Effector memory CD8-positive, alpha-beta T cell (primary cell): ENCODE measurements at regions not wholly inside any gene's neighbourhood (a gene's known extent, or its start where the extent isn't known, plus 50 kb on each side); places are given as distances from the start of the nearest gene placed in this dataset.

Experiments
- ATAC-seq: fragments of 150-1000 bp; cut with Tn5 transposase; replicated peaks from 2 replicates; pipeline ENCODE4 v1.10.0; 2021; ENCODE audit warnings: mild to moderate bottlenecking, moderate library complexity
- DNase-seq, 3 experiments: peaks; one replicate each; pipeline ENCODE4 v3.0.0; 2021
- H3K27ac Mint-ChIP-seq, 2 donors: one replicate each; pipeline ENCODE4 v1.8.0; 2022; ENCODE audit warnings: mild to moderate bottlenecking in 2 of 2, mixed read lengths in 2 of 2, moderate library complexity in 2 of 2
- H3K27me3 Mint-ChIP-seq, 2 donors: one replicate each; pipeline ENCODE4 v1.8.0; 2022; ENCODE audit warnings: mixed read lengths in 2 of 2
- H3K36me3 Mint-ChIP-seq: one replicate; pipeline ENCODE4 v1.8.0; 2022; ENCODE audit warnings: mild to moderate bottlenecking, moderate library complexity, mixed read lengths; ENCODE audit not compliant: insufficient read depth
- H3K4me1 Mint-ChIP-seq, 2 donors: one replicate each; pipeline ENCODE4 v1.8.0; 2022; ENCODE audit warnings: low read depth in 2 of 2, mixed read lengths in 2 of 2
- H3K4me3 Mint-ChIP-seq, 2 donors: one replicate each; pipeline ENCODE4 v1.8.0; 2022; ENCODE audit warnings: mild to moderate bottlenecking in 2 of 2, mixed read lengths in 2 of 2, moderate library complexity in 2 of 2
- H3K9me3 Mint-ChIP-seq, 2 donors: one replicate each; pipeline ENCODE4 v1.8.0; 2022; ENCODE audit warnings: mixed read lengths in 2 of 2

GRCh38 chr13:75049735-75050335, 432.1 kb downstream of the TBC1D4 start:
- Mint-ChIP-seq H3K36me3 (no peaks in the 10 kb centered on the region), H3K4me1 (no peaks in the 10 kb centered on the region), H3K27ac (no peak overlapping the region), H3K4me3 (no peak overlapping the region), H3K9me3 (no peaks in the 10 kb centered on the region), H3K27me3 (peaks cover 2 to 12% of the 10 kb centered on the region in 2 donors)
- DNase-seq (no peak), ATAC-seq (no peak)

- DNase-seq (no peak), ATAC-seq (no peak)
- Mint-ChIP-seq H3K36me3 (no peaks in the 10 kb centered on the region), H3K27ac (no peak overlapping the region), H3K4me3 (no peak overlapping the region), H3K9me3 (peaks cover 0 to 2% of the 10 kb centered on the region in 2 donors), H3K4me1 (no peaks in the 10 kb centered on the region), H3K27me3 (peaks cover 0 to 6% of the 10 kb centered on the region in 2 donors)
These were observed 439.2 kb downstream of the TBC1D4 start for GRCh38 chr13:75042807-75043206.

GRCh38 chr13:75038393-75039113, 443.4 kb downstream of the TBC1D4 start:
- Mint-ChIP-seq H3K27ac (no peak overlapping the region), H3K4me3 (no peak overlapping the region), H3K9me3 (peaks cover 0 to 7% of the 10 kb centered on the region in 2 donors), H3K36me3 (no peaks in the 10 kb centered on the region), H3K27me3 (peaks cover 0 to 15% of the 10 kb centered on the region in 2 donors), H3K4me1 (no peaks in the 10 kb centered on the region)
- DNase-seq (no peak), ATAC-seq (no peak)

GRCh38 chr13:75025956-75026355, 456.0 kb downstream of the TBC1D4 start:
- H3K4me3 Mint-ChIP-seq, result no peak overlapping the region
- no peak overlapping the region for H3K27ac Mint-ChIP-seq
- H3K9me3 Mint-ChIP-seq, result peaks cover 0 to 2% of the 10 kb centered on the region in 2 donors
- H3K4me1 Mint-ChIP-seq, result no peaks in the 10 kb centered on the region
- DNase-seq (no peak), ATAC-seq (no peak)
- H3K27me3 Mint-ChIP-seq, result no peaks in the 10 kb centered on the region
- H3K36me3 Mint-ChIP-seq, result no peaks in the 10 kb centered on the region

- Mint-ChIP-seq H3K9me3 (peaks cover 0 to 2% of the 10 kb centered on the region in 2 donors), H3K27me3 (no peaks in the 10 kb centered on the region), H3K4me1 (no peaks in the 10 kb centered on the region), H3K36me3 (no peaks in the 10 kb centered on the region), H3K27ac (no peak overlapping the region), H3K4me3 (no peak overlapping the region)
- DNase-seq, result no peak
- ATAC-seq, result no peak
These were observed 457.4 kb downstream of the TBC1D4 start for GRCh38 chr13:75024602-75025001.

GRCh38 chr13:75023609-75024008, 458.4 kb downstream of the TBC1D4 start:
- no peak for DNase-seq
- no peaks in the 10 kb centered on the region for H3K27me3 Mint-ChIP-seq

GRCh38 chr13:75021151-75021550, 460.8 kb downstream of the TBC1D4 start:
- ATAC-seq (no peak), DNase-seq (no peak)
- Mint-ChIP-seq H3K4me1 (no peaks in the 10 kb centered on the region), H3K9me3 (no peaks in the 10 kb centered on the region), H3K27ac (no peak overlapping the region), H3K36me3 (no peaks in the 10 kb centered on the region), H3K27me3 (peaks cover 14 to 16% of the 10 kb centered on the region in 2 donors), H3K4me3 (no peak overlapping the region)

More at GRCh38 chr13:75023609-75024008, 458.4 kb downstream of the TBC1D4 start:
- H3K36me3 Mint-ChIP-seq, result no peaks in the 10 kb centered on the region
- no peak for ATAC-seq
- H3K9me3 Mint-ChIP-seq, result peaks cover 0 to 2% of the 10 kb centered on the region in 2 donors
- no peak overlapping the region for H3K27ac Mint-ChIP-seq
- H3K4me1 Mint-ChIP-seq, result no peaks in the 10 kb centered on the region
- no peak overlapping the region for H3K4me3 Mint-ChIP-seq

- H3K4me1 Mint-ChIP-seq, result no peaks in the 10 kb centered on the region
- no peaks in the 10 kb centered on the region for H3K36me3 Mint-ChIP-seq
- no peaks in the 10 kb centered on the region for H3K9me3 Mint-ChIP-seq
- peaks cover 23 to 34% of the 10 kb centered on the region in 2 donors for H3K27me3 Mint-ChIP-seq
- H3K4me3 Mint-ChIP-seq, result no peak overlapping the region
- no peak for ATAC-seq
- no peak overlapping the region for H3K27ac Mint-ChIP-seq
- DNase-seq, result no peak
These were observed 465.7 kb downstream of the TBC1D4 start for GRCh38 chr13:75016225-75016624.

GRCh38 chr13:75013818-75014217, 468.2 kb downstream of the TBC1D4 start:
- no peak overlapping the region for H3K27ac Mint-ChIP-seq
- no peak for DNase-seq
- H3K4me1 Mint-ChIP-seq, result no peaks in the 10 kb centered on the region
- no peaks in the 10 kb centered on the region for H3K36me3 Mint-ChIP-seq
- peaks cover 23 to 34% of the 10 kb centered on the region in 2 donors for H3K27me3 Mint-ChIP-seq
- no peaks in the 10 kb centered on the region for H3K9me3 Mint-ChIP-seq
- ATAC-seq, result no peak
- H3K4me3 Mint-ChIP-seq, result no peak overlapping the region

GRCh38 chr13:75010941-75011340, 471.0 kb downstream of the TBC1D4 start:
- Mint-ChIP-seq H3K27me3 (peaks cover 6 to 29% of the 10 kb centered on the region in 2 donors), H3K36me3 (no peaks in the 10 kb centered on the region), H3K27ac (no peak overlapping the region), H3K4me1 (no peaks in the 10 kb centered on the region), H3K9me3 (no peaks in the 10 kb centered on the region), H3K4me3 (no peak overlapping the region)
- DNase-seq (no peak), ATAC-seq (no peak)

GRCh38 chr13:75008926-75009325, 473.0 kb downstream of the TBC1D4 start:
- no peak for ATAC-seq
- DNase-seq, result no peak
- Mint-ChIP-seq H3K4me1 (no peaks in the 10 kb centered on the region), H3K36me3 (peaks cover 3% of the 10 kb centered on the region), H3K4me3 (no peak overlapping the region), H3K27ac (no peak overlapping the region), H3K9me3 (no peaks in the 10 kb centered on the region), H3K27me3 (peaks cover 16 to 20% of the 10 kb centered on the region in 2 donors)

- Mint-ChIP-seq H3K36me3 (no peaks in the 10 kb centered on the region), H3K27me3 (peaks cover 3 to 7% of the 10 kb centered on the region in 2 donors), H3K4me3 (no peak overlapping the region), H3K4me1 (no peaks in the 10 kb centered on the region), H3K9me3 (no peaks in the 10 kb centered on the region), H3K27ac (no peak overlapping the region)
- no peak for DNase-seq
- no peak for ATAC-seq
These were observed 491.0 kb downstream of the TBC1D4 start for GRCh38 chr13:74990992-74991391.

- H3K27ac Mint-ChIP-seq, result no peak overlapping the region
- H3K36me3 Mint-ChIP-seq, result no peaks in the 10 kb centered on the region
- no peak for DNase-seq
- no peak for ATAC-seq
- H3K4me3 Mint-ChIP-seq, result no peak overlapping the region
- peaks cover 0 to 7% of the 10 kb centered on the region in 2 donors for H3K27me3 Mint-ChIP-seq
- no peaks in the 10 kb centered on the region for H3K4me1 Mint-ChIP-seq
- H3K9me3 Mint-ChIP-seq, result no peaks in the 10 kb centered on the region
These were observed 494.8 kb downstream of the TBC1D4 start for GRCh38 chr13:74987124-74987690.

- H3K36me3 Mint-ChIP-seq, result no peaks in the 10 kb centered on the region
- H3K9me3 Mint-ChIP-seq, result no peaks in the 10 kb centered on the region
- H3K4me1 Mint-ChIP-seq, result no peaks in the 10 kb centered on the region
- no peak overlapping the region for H3K4me3 Mint-ChIP-seq
- no peak overlapping the region for H3K27ac Mint-ChIP-seq
- DNase-seq (no peak), ATAC-seq (no peak)
- H3K27me3 Mint-ChIP-seq, result peaks cover under 1 to 7% of the 10 kb centered on the region in 2 donors
These were observed 495.4 kb downstream of the TBC1D4 start for GRCh38 chr13:74986609-74987008.
